HepG2 (cell line): ENCODE measurements at regions not wholly inside any gene's neighbourhood (a gene's known extent, or its start where the extent isn't known, plus 50 kb on each side); places are given as distances from the start of the nearest gene placed in this dataset.

ENCODE experiments used
- ATAC-seq: fragments of 200-7000 bp; cut with Tn5 transposase; 3 replicates; pipeline ENCODE4 v1.9.1; 2020; ENCODE audit warnings: mild to moderate bottlenecking, moderate library complexity
- BruUV-seq: library from RNA; stranded (reverse); fragments of 400-500 nt; replicated peaks from 2 replicates; lab custom pipeline; 2021; lab: Mats Ljungman, UMichigan
- CTCF ChIA-PET: fragments of 300-600 bp; formaldehyde crosslinking; extraction: SDS; loops from one replicate; lab custom pipeline; 2021; ENCODE audit warnings: low total read pairs, inconsistent platforms, low intra/inter-chr PET ratio; lab: Yijun Ruan, JAX
- POLR2A ChIA-PET: fragments of 350-600 bp; sonication (Branson Sonifier 250); formaldehyde crosslinking; loops from one replicate; lab custom pipeline; 2020; ENCODE audit warnings: antibody characterized with exemption, inconsistent platforms; lab: Yijun Ruan, JAX
- DNase-seq: peaks from one replicate; pipeline ENCODE4 v3.0.0-alpha.2; 2015; ENCODE audit warnings: low spot score
- FAIRE-seq: peaks from 3 replicates; lab custom pipeline; 2011; peaks lifted over from hg19 to GRCh38; lab: Jason Lieb, UNC
- H2AFZ ChIP-seq: one replicate; pipeline ENCODE4 v1.6.1; 2011; ENCODE audit warnings: low read length, inconsistent platforms
- H3K27ac ChIP-seq: fragments of 300-600 bp; 3 replicates; pipeline ENCODE4 v1.8.0; 2011; ENCODE audit warnings: mixed run types, mild to moderate bottlenecking, mixed read lengths, low read length, inconsistent platforms; ENCODE audit not compliant: insufficient read depth; ENCODE audit errors: extremely low read length
- H3K27me3 ChIP-seq, 2 experiments: fragments of 200-600 bp in 1 of 2; 2 replicates in 1 of 2; 3 replicates in 1 of 2; pipeline versions ENCODE4 v1.6.0 to v1.8.0; 2011; ENCODE audit warnings: low read length in 2 of 2, mild to moderate bottlenecking in 2 of 2, moderate library complexity in 2 of 2, inconsistent platforms in 1 of 2; ENCODE audit not compliant: insufficient read depth in 2 of 2, control insufficient read depth in 1 of 2
- H3K36me3 ChIP-seq, 2 experiments: fragments of 200-600 bp in 1 of 2; replicated peaks in 1 of 2; 2 replicates in 1 of 2; 3 replicates in 1 of 2; pipeline versions ENCODE4 v1.5.1 to v1.8.0; 2011; ENCODE audit warnings: low read length in 2 of 2, inconsistent platforms in 1 of 2; ENCODE audit not compliant: insufficient read depth in 2 of 2, control insufficient read depth in 1 of 2
- H3K4me1 ChIP-seq: 2 replicates; pipeline ENCODE4 v1.5.1; 2012; ENCODE audit warnings: low read length, inconsistent platforms; ENCODE audit not compliant: insufficient read depth
- H3K4me2 ChIP-seq: 2 replicates; pipeline ENCODE4 v1.6.0; 2011; ENCODE audit warnings: low read depth, low read length, inconsistent platforms
- H3K4me3 ChIP-seq, 3 experiments: fragments of 200-600 bp in 1 of 3; sonication (generic), shearing (Covaris generic) in 1 of 3; replicated peaks in 1 of 3; 2 replicates each; pipeline ENCODE4 v1.5.1; 2011 to 2016; ENCODE audit warnings: low read length in 3 of 3, inconsistent platforms in 2 of 3, low read depth in 2 of 3, mild to moderate bottlenecking in 2 of 3, control low read depth in 1 of 3, mixed read lengths in 1 of 3; ENCODE audit not compliant: insufficient read depth in 1 of 3
- H3K79me2 ChIP-seq: one replicate; pipeline ENCODE4 v1.6.1; 2011; ENCODE audit warnings: low read length, inconsistent platforms; ENCODE audit not compliant: insufficient read depth
- H3K9ac ChIP-seq: 2 replicates; pipeline ENCODE4 v1.6.0; 2011; ENCODE audit warnings: mild to moderate bottlenecking, low read depth, low read length, inconsistent platforms; ENCODE audit not compliant: insufficient read depth
- H3K9me3 ChIP-seq: 2 replicates; pipeline ENCODE4 v1.5.1; 2012; ENCODE audit warnings: mild to moderate bottlenecking, low read length
- H4K20me1 ChIP-seq: 2 replicates; pipeline ENCODE4 v1.6.0; 2011; ENCODE audit warnings: inconsistent platforms, mild to moderate bottlenecking, low read length, moderate library complexity; ENCODE audit not compliant: insufficient read depth
- ATF2 ChIP-seq: sonication (generic); formaldehyde crosslinking; IDR thresholded peaks from 2 replicates; pipeline ENCODE4 v1.4.0; 2020; ENCODE audit warnings: missing genetic modification reagents
- ATF7-NPFF ChIP-seq: sonication (generic); formaldehyde crosslinking; IDR thresholded peaks from 2 replicates; pipeline ENCODE4 v1.8.1; 2023; ENCODE audit warnings: mild to moderate bottlenecking, low read depth, missing genetic modification reagents, moderate library complexity
- CAMTA2 ChIP-seq: sonication (generic); formaldehyde crosslinking; IDR thresholded peaks from 2 replicates; pipeline ENCODE4 v1.4.0; 2020; ENCODE audit warnings: mild to moderate bottlenecking, missing genetic modification reagents, borderline replicate concordance
- CENPX ChIP-seq: sonication (generic); formaldehyde crosslinking; IDR thresholded peaks from 2 replicates; pipeline ENCODE4 v1.9.0; 2021; ENCODE audit warnings: mild to moderate bottlenecking, missing genetic modification reagents, moderate library complexity
- EHMT2 ChIP-seq: fragments of 200-600 bp; sonication (generic); IDR thresholded peaks from 2 replicates; pipeline ENCODE4 v1.7.0; 2017; ENCODE audit warnings: antibody characterized with exemption, low read depth, low read length, borderline replicate concordance
- MIXL1 ChIP-seq: IDR thresholded peaks from 2 replicates; pipeline ENCODE4 v1.6.1; 2016
- NCOR1 ChIP-seq: fragments of 200-600 bp; sonication (generic); IDR thresholded peaks from 2 replicates; pipeline ENCODE4 v1.7.0; 2017; ENCODE audit warnings: antibody characterized with exemption, low read length, borderline replicate concordance
- NFE2L2 ChIP-seq: fragments of 150-350 bp; IDR thresholded peaks from 2 replicates; pipeline ENCODE4 v1.6.1; 2014; ENCODE audit warnings: low read length
- SALL2 ChIP-seq: sonication (generic); formaldehyde crosslinking; IDR thresholded peaks from 2 replicates; pipeline ENCODE4 v1.8.1; 2023; ENCODE audit warnings: mild to moderate bottlenecking, missing genetic modification reagents, inconsistent platforms
- SMAD3 ChIP-seq: sonication (generic); formaldehyde crosslinking; IDR thresholded peaks from 2 replicates; pipeline ENCODE4 v1.4.0; 2020; ENCODE audit warnings: missing genetic modification reagents
- SMC3 ChIP-seq: IDR thresholded peaks from 2 replicates; pipeline ENCODE4 v1.6.1; 2011; ENCODE audit warnings: low read length, improper control_type of control experiment
- TIGD3 ChIP-seq: sonication (generic); formaldehyde crosslinking; IDR thresholded peaks from 2 replicates; pipeline ENCODE4 v1.5.1; 2020; ENCODE audit warnings: mild to moderate bottlenecking, missing genetic modification reagents, borderline replicate concordance
- WIZ ChIP-seq: sonication (generic); formaldehyde crosslinking; IDR thresholded peaks from 2 replicates; pipeline ENCODE4 v1.5.1; 2020; ENCODE audit warnings: mild to moderate bottlenecking, missing genetic modification reagents
- ZBTB1 ChIP-seq: sonication (generic); formaldehyde crosslinking; IDR thresholded peaks from 2 replicates; pipeline ENCODE4 v1.4.0; 2020; ENCODE audit warnings: missing genetic modification reagents, borderline replicate concordance
- ZBTB4 ChIP-seq: sonication (generic); formaldehyde crosslinking; IDR thresholded peaks from 2 replicates; pipeline ENCODE4 v1.4.0; 2020; ENCODE audit warnings: missing genetic modification reagents, mild to moderate bottlenecking, borderline replicate concordance
- ZIK1 ChIP-seq: sonication (generic); formaldehyde crosslinking; IDR thresholded peaks from 2 replicates; pipeline ENCODE4 v1.5.0; 2020; ENCODE audit warnings: mild to moderate bottlenecking, low read depth, missing genetic modification reagents, borderline replicate concordance
- ZNF510 ChIP-seq: sonication (generic); formaldehyde crosslinking; IDR thresholded peaks from 2 replicates; pipeline ENCODE4 v1.4.0; 2020; ENCODE audit warnings: low read depth, mild to moderate bottlenecking, missing genetic modification reagents
- ZNF564 ChIP-seq: sonication (generic); formaldehyde crosslinking; IDR thresholded peaks from 2 replicates; pipeline ENCODE4 v1.8.1; 2023; ENCODE audit warnings: mild to moderate bottlenecking, missing genetic modification reagents
- ZNF672 ChIP-seq: sonication (generic); formaldehyde crosslinking; IDR thresholded peaks from 2 replicates; pipeline ENCODE4 v1.8.1; 2022; ENCODE audit warnings: missing genetic modification reagents
- in situ Hi-C: cut with HindIII; loops from 2 replicates; pipeline ENCODE4 v1.10.0; 2017; ENCODE audit warnings: low pct_unique_long_range_greater_than_20kb; ENCODE audit not compliant: extremely low pct_ligation_motif_present
- intact Hi-C: fragments of 100-400 bp; cut with micrococcal nuclease; formaldehyde crosslinking; loops from one replicate; pipeline ENCODE4 v1.10.0; 2022; ENCODE audit not compliant: unreplicated experiment

- H3K79me2 ChIP-seq = no peaks in the 10 kb centered on the region
- H3K4me1 ChIP-seq = no peaks in the 10 kb centered on the region
- FAIRE-seq (no peak), DNase-seq (no peak)
- H3K27ac ChIP-seq = no peak overlapping the region
- H3K4me3 ChIP-seq = no peak overlapping the region
- CTCF ChIA-PET = no interaction called here
- H3K9ac ChIP-seq = no peak overlapping the region
- no peaks in the 10 kb centered on the region for H3K36me3 ChIP-seq
- intact Hi-C loops = no loop called here
- no peaks in the 10 kb centered on the region for H4K20me1 ChIP-seq
- TF ChIP-seq ZNF564 (CRISPR knock-in tag) (no peak), ZBTB4 (CRISPR knock-in tag) (no peak), SALL2 (CRISPR knock-in tag) (no peak), CAMTA2 (CRISPR knock-in tag) (no peak), ZNF672 (CRISPR knock-in tag) (no peak), SMC3 (no peak), TIGD3 (CRISPR knock-in tag) (no peak), ZBTB1 (CRISPR knock-in tag) (no peak), NFE2L2 (no peak), SMAD3 (CRISPR knock-in tag) (no peak), ZNF510 (CRISPR knock-in tag) (no peak), ZIK1 (CRISPR knock-in tag) (no peak), ATF7-NPFF (no peak), WIZ (CRISPR knock-in tag) (no peak), MIXL1 (CRISPR knock-in tag) (no peak), NCOR1 (no peak), CENPX (CRISPR knock-in tag) (no peak), EHMT2 (no peak), ATF2 (CRISPR knock-in tag) (no peak)
- TF ChIP-seq, all 625 proteins: peak for 0
- no peaks in the 10 kb centered on the region for H3K27me3 ChIP-seq
- no TSS peak for BruUV-seq
- H3K4me2 ChIP-seq = no peak overlapping the region
- in situ Hi-C loops = no loop called here
- POLR2A ChIA-PET = no interaction called here
- H2AFZ ChIP-seq = no peak overlapping the region
- H3K9me3 ChIP-seq = no peaks in the 10 kb centered on the region
- no peak for ATAC-seq
Measured at GRCh38 chr2:7584017-7584416, 666.8 kb downstream of the RNF144A start.
